VCaP (cell line): ENCODE measurements at regions not wholly inside any gene's neighbourhood (a gene's known extent, or its start where the extent isn't known, plus 50 kb on each side); places are given as distances from the start of the nearest gene placed in this dataset.

Experiments
- H3K27ac ChIP-seq: fragments of 450-650 bp; 2 replicates; pipeline ENCODE4 v1.5.1; 2017
- TF ChIP-seq, protein P1 (sequence below): fragments of 450-650 bp; conservative IDR thresholded peaks from 2 replicates; pipeline ENCODE4 v1.5.1; 2017; ENCODE audit warnings: mild to moderate bottlenecking, moderate library complexity

DNA sequence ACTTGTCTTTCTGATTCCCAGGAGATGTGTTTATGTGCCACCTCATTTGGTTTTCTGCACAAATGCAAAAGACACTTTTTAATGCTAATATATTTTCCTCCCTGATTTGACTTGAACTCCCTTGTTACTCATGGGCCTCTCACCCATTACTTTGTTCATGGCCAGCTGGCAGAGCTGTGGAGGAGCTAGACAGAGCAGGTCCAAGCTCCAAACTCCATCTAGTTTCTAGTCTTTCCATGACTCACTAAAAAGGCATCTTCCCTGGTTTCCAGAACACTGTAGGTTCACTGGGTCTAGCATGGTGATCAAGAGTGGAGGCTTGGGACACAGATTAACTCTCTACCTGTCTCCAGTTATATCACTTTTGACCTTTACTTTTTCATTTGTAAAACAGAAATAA lies 161.0 kb upstream of the SLC28A3 start:
- no peak overlapping the region for H3K27ac ChIP-seq
- TF ChIP-seq, protein P1, sequence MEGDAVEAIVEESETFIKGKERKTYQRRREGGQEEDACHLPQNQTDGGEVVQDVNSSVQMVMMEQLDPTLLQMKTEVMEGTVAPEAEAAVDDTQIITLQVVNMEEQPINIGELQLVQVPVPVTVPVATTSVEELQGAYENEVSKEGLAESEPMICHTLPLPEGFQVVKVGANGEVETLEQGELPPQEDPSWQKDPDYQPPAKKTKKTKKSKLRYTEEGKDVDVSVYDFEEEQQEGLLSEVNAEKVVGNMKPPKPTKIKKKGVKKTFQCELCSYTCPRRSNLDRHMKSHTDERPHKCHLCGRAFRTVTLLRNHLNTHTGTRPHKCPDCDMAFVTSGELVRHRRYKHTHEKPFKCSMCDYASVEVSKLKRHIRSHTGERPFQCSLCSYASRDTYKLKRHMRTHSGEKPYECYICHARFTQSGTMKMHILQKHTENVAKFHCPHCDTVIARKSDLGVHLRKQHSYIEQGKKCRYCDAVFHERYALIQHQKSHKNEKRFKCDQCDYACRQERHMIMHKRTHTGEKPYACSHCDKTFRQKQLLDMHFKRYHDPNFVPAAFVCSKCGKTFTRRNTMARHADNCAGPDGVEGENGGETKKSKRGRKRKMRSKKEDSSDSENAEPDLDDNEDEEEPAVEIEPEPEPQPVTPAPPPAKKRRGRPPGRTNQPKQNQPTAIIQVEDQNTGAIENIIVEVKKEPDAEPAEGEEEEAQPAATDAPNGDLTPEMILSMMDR = no peak

DNA sequence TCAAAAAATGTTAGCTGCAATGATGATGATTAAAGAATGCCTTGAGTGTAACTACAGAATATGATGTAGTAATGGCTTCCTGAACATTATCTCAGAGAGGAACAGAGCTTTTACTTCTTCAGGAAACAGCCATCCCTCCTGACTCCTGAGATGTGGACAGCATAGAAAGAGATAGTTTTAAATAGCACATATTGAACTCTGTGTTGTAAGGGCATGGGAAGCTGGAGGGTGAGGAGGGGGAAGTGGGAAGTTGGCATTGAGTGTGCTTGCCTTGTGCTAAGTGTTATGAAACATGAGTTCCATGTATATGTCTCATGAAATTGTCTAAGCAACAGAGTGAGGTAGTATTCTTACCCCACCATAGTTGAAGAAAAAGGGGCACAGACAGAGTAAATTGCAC lies 161.5 kb upstream of the SLC28A3 start:
- TF ChIP-seq, protein P1 = no peak
- H3K27ac ChIP-seq = no peak overlapping the region

DNA sequence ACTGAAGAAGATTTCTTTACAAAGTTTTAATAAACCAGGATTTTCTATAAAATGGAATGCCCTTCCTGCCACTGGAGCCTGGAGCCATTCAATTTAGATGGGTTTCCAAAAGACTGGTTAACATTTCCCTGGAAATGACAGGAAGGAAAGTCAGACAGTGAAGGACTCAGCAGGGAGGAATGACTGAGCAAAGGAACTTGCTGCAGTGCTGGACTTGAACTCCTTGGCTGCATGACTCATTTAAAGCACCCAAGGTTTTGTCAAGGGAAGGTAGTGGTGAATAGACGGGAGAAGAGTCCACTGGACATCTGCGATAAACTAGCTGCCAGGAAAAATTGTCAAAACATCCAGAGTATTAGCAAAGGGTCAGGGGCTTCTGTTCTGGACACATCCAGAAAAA lies 163.8 kb upstream of the SLC28A3 start:
- TF ChIP-seq, protein P1 = no peak
- no peak overlapping the region for H3K27ac ChIP-seq

DNA sequence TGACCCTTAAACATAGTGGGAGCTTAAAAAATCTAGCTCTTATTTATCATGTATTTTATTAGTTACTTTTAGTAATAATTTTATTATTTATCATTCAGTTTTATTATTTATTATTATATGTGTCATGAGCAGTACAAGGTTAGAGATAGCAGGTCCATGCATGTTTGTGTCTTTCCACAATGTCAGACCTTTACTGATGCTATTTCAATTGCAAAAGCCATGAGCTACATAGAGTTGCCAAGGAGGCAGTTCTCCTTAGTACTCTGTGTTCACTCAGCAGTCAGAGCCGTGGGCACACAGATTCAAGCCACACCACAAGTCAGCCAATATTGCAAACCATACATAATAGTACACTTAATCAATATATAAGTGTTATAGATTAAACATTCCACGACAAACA lies 157.9 kb upstream of the NTRK2 start:
- TF ChIP-seq, protein P1 = no peak
- H3K27ac ChIP-seq = no peak overlapping the region

DNA sequence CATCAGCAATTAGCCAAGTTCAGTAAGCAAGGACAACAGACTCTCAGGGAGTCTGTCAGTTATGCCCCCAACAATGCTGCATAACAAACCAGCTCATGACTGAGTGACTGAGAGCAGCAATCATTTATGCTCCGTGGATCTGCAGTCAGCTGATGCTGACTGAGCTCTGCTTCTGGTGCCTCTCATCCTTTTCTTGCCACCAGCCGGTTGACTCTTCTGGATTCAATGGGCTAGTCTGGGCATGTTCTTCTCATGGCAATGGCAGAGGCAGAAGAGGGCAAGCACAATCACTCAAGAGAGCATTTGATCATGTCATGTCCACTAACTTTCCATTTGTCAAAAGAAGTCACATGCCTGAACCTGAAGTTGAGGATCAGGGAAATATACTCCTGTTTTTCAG lies 157.0 kb upstream of the NTRK2 start:
- no peak overlapping the region for H3K27ac ChIP-seq
- TF ChIP-seq, protein P1 = no peak

DNA sequence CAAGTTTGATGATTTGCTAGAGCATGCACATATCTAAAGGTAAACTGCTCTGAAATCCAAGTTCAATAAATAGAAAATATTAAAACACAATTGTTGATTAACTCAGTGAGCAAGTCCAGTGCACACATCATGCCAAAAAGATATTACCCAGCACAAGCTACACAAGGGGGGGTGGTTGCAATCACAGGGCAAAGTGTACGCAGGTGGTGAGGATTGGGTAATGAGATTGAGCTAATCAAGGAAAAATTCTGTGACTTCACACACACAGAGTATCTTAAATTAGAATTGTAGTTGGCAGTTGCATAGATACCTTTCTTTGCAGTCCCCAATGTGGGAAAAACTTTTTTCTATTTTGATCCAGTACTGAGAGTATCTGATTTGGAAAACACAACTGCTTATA lies 156.1 kb upstream of the NTRK2 start:
- H3K27ac ChIP-seq = no peak overlapping the region
- TF ChIP-seq, protein P1 = no peak

DNA sequence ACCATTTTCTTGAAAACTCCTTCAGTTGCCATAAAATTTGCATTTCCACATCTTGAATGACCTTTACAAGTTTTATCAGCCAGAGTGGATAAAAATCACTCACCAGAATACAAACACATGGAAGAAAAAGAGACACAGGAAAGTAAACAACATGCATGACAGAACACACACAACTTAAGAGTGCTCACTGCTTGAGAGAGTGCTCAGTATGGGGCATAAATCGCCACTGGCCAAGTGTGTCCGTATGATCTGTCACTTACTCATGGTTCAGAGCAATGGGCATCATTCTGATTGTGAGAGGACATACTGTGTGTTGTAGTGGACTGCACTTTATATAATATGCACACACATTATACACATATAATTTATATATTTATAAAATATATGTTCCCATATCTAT lies 155.6 kb upstream of the NTRK2 start:
- no peak overlapping the region for H3K27ac ChIP-seq
- TF ChIP-seq, protein P1 = no peak

DNA sequence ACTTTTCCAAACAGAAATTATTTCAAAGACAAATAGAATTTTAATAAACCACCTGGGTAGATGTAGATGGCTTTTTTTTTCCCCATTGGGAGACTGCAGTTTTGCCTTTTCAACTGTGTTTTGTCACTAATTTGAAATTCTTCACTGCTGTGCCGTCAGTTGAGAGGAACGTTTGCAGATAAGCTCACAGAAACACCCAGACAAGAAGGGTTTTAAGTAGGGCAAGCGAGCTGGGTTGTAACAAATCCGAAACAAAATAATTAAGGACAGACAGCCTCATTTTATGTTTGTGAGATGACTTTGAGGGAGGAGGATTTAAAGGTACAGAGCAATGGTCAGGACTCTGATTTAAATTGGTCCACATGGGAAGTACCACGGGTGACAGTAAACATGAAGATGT lies 155.1 kb upstream of the NTRK2 start:
- no peak overlapping the region for H3K27ac ChIP-seq
- TF ChIP-seq, protein P1 = no peak
